Cardiac septum (tissue), 1 donor: ENCODE measurements at regions not wholly inside any gene's neighbourhood (a gene's known extent, or its start where the extent isn't known, plus 50 kb on each side); places are given as distances from the start of the nearest gene placed in this dataset.
"Not testable (repeated sequence)": the region's sequence is repeated elsewhere in the genome, so short reads cannot be mapped to it uniquely, and the experiment has no call there.

Experiments used
- DNase-seq: peaks from one replicate; pipeline ENCODE4 v3.0.0-alpha.2; 2020; ENCODE audit warnings: low spot score
- intact Hi-C: fragments of 100-400 bp; cut with DNase I; formaldehyde crosslinking; loops from one replicate; pipeline ENCODE4 v1.14.0; 2022
- donor health status: DM: no; HTN: no; CAD: no.

GRCh38 chr16:21529060-21529658 is 70.2 kb upstream of the METTL9 start:
- DNase-seq, intact Hi-C loops: not testable (repeated sequence)

GRCh38 chr16:21530729-21531383 is 68.5 kb upstream of the METTL9 start:
- intact Hi-C loops, DNase-seq: not testable (repeated sequence)

- DNase-seq = not testable (repeated sequence)
Measured at GRCh38 chr16:21532996-21533395, 66.4 kb upstream of the METTL9 start.

GRCh38 chr16:21533474-21533873 is 65.9 kb upstream of the METTL9 start:
- intact Hi-C loops, DNase-seq: not testable (repeated sequence)

More at GRCh38 chr16:21532996-21533395, 66.4 kb upstream of the METTL9 start:
- intact Hi-C loops = not testable (repeated sequence)

GRCh38 chr16:21534561-21534960 is 64.8 kb upstream of the METTL9 start:
- intact Hi-C loops, DNase-seq: not testable (repeated sequence)

GRCh38 chr16:21535201-21535600 is 64.2 kb upstream of the METTL9 start:
- intact Hi-C loops = not testable (repeated sequence)

GRCh38 chr16:21536740-21537139 is 62.6 kb upstream of the METTL9 start:
- DNase-seq, intact Hi-C loops: not testable (repeated sequence)

More at GRCh38 chr16:21535201-21535600, 64.2 kb upstream of the METTL9 start:
- not testable (repeated sequence) for DNase-seq

- DNase-seq, intact Hi-C loops: not testable (repeated sequence)
Measured at GRCh38 chr16:21537598-21537997, 61.8 kb upstream of the METTL9 start.

- DNase-seq, intact Hi-C loops: not testable (repeated sequence)
Measured at GRCh38 chr16:21539107-21539618, 60.2 kb upstream of the METTL9 start.

GRCh38 chr16:21540770-21541433 is 58.5 kb upstream of the METTL9 start:
- DNase-seq = not testable (repeated sequence)

GRCh38 chr16:21541611-21542051 is 57.7 kb upstream of the METTL9 start:
- intact Hi-C loops, DNase-seq: not testable (repeated sequence)

More at GRCh38 chr16:21540770-21541433, 58.5 kb upstream of the METTL9 start:
- intact Hi-C loops = not testable (repeated sequence)

GRCh38 chr16:21542075-21542474 is 57.3 kb upstream of the METTL9 start:
- DNase-seq, intact Hi-C loops: not testable (repeated sequence)

- DNase-seq, intact Hi-C loops: not testable (repeated sequence)
Measured at GRCh38 chr16:21542491-21543124, 56.8 kb upstream of the METTL9 start.

- intact Hi-C loops, DNase-seq: not testable (repeated sequence)
Measured at GRCh38 chr16:21543151-21543836, 56.1 kb upstream of the METTL9 start.

GRCh38 chr16:21545664-21546326 is 53.6 kb upstream of the METTL9 start:
- intact Hi-C loops, DNase-seq: not testable (repeated sequence)

- intact Hi-C loops, DNase-seq: not testable (repeated sequence)
Measured at GRCh38 chr16:21549396-21549795, 50.0 kb upstream of the METTL9 start.
